NCI-H526 (cell line): ENCODE measurements at regions not wholly inside any gene's neighbourhood (a gene's known extent, or its start where the extent isn't known, plus 50 kb on each side); places are given as distances from the start of the nearest gene placed in this dataset.

Experiments
- DNase-seq, 2 experiments: peaks; one replicate each; lab custom pipeline; 2025; lab: John Stamatoyannopoulos, UW

GRCh38 chr4:3382251-3382650 lies 59.5 kb upstream of the HGFAC start:
- no peak for DNase-seq

- DNase-seq = no peak
These were observed 57.4 kb upstream of the HGFAC start for GRCh38 chr4:3384391-3384770.

GRCh38 chr4:3384771-3385710 lies 56.7 kb upstream of the HGFAC start:
- DNase-seq = no peak

- no peak for DNase-seq
These were observed 55.9 kb upstream of the HGFAC start for GRCh38 chr4:3385711-3386420.

- no peak for DNase-seq
These were observed 55.2 kb upstream of the HGFAC start for GRCh38 chr4:3386526-3386925.

- DNase-seq = no peak
These were observed 54.4 kb upstream of the HGFAC start for GRCh38 chr4:3387154-3387942.

GRCh38 chr4:3387943-3388361 lies 53.8 kb upstream of the HGFAC start:
- DNase-seq = no peak

- DNase-seq = no peak
These were observed 53.1 kb upstream of the HGFAC start for GRCh38 chr4:3388471-3389232.

GRCh38 chr4:3389233-3390215 lies 52.2 kb upstream of the HGFAC start:
- DNase-seq = no peak

- no peak for DNase-seq
These were observed 51.4 kb upstream of the HGFAC start for GRCh38 chr4:3390288-3390811.

- DNase-seq = no peak
These were observed 50.3 kb upstream of the HGFAC start for GRCh38 chr4:3391422-3391821.
